ENCODE measurements at regions not wholly inside any gene's neighbourhood (a gene's known extent, or its start where the extent isn't known, plus 50 kb on each side); places are given as distances from the start of the nearest gene placed in this dataset.
"Not testable (repeated sequence)": the region's sequence is repeated elsewhere in the genome, so short reads cannot be mapped to it uniquely, and the experiment has no call there.

DNA sequence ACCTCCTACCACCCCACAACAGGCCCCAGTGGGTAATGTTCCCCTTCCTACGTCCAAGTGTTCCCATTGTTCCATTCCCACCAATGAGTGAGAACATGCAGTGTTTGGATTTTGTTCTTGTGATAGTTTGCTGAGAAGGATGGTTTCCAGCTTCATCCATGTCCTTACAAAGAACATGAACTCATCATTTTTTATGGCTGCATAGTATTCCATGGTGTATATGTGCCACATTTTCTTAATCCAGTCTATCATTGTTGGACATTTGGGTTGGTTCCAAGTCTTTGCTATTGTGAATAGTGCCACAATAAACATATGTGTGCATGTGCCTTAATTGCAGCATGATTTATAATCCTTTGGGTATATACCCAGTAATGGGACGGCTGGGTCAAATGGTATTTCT is 81.6 kb downstream of the P2RY10 start:
- not testable (repeated sequence) for H3K4me3 ChIP-seq (ENCODE audit: control insufficient read depth, low read depth, low read length); DNase-seq (ENCODE audit: low read depth)

DNA sequence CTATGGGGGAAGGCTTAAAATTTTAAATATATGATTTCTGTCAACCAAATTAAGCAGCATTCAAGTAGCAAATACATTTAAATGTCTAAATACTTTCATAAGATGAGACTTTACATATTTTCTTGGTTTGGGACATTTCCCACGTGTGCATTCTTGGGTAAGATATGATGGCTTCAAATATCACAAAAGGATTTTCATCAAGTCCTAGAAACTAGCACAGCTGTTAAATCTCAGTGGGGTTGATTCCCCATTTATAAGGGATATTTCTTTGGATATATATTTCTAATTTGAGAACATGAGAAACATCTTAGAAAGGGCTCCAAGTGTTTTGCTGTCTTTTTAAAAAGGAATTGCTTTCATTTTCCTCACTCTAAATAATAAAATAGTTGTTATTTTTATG is 90.2 kb downstream of the P2RY10 start:
- TF ChIP-seq, protein P1, sequence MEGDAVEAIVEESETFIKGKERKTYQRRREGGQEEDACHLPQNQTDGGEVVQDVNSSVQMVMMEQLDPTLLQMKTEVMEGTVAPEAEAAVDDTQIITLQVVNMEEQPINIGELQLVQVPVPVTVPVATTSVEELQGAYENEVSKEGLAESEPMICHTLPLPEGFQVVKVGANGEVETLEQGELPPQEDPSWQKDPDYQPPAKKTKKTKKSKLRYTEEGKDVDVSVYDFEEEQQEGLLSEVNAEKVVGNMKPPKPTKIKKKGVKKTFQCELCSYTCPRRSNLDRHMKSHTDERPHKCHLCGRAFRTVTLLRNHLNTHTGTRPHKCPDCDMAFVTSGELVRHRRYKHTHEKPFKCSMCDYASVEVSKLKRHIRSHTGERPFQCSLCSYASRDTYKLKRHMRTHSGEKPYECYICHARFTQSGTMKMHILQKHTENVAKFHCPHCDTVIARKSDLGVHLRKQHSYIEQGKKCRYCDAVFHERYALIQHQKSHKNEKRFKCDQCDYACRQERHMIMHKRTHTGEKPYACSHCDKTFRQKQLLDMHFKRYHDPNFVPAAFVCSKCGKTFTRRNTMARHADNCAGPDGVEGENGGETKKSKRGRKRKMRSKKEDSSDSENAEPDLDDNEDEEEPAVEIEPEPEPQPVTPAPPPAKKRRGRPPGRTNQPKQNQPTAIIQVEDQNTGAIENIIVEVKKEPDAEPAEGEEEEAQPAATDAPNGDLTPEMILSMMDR (conservative IDR thresholded peaks at IDR 0.05; ENCODE audit: control insufficient read depth, insufficient read depth, low read depth, low read length), result no peak
- no peak overlapping the region for H3K4me3 ChIP-seq (ENCODE audit: control insufficient read depth, low read depth, low read length)
- no peak for DNase-seq (ENCODE audit: low read depth)

DNA sequence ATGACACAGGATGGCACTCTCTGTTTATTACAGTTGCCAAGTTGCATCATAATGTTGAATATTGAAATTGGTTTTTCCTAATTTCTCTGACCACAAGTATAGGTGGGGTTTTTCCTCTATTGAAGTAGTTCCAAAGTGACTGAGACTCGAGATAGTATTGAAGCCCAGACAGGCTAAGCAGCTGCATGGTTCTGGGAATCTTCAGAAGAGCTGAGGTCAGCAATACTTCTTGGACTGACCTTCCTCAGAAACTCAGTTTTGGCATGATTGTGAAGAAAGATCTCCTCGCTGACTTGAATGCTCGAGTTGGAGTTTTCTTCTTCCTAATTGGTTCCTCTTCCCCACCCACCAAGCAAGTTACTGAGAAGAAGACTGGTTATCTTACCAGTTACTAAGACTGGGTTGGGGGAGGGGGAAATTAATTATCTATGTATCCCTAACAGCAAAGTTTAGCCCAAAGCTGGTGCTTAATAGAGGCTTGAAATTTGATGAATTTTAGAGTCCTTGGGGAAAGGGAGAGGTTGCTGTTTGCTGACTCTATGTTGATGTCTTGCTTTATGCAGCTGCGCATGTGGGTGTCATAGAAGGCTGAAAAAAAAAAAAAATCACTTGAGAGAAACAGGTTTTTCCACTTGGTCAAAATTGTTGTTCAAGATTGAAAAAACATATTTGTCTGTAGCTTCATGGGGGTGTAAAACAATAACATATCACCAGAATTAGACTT is 91.1 kb downstream of the P2RY10 start:
- no peak overlapping the region for H3K4me3 ChIP-seq (ENCODE audit: control insufficient read depth, low read depth, low read length)
- no peak for DNase-seq (ENCODE audit: low read depth)
- TF ChIP-seq, protein P1 (conservative IDR thresholded peaks at IDR 0.05; ENCODE audit: control insufficient read depth, insufficient read depth, low read depth, low read length), result no peak

DNA sequence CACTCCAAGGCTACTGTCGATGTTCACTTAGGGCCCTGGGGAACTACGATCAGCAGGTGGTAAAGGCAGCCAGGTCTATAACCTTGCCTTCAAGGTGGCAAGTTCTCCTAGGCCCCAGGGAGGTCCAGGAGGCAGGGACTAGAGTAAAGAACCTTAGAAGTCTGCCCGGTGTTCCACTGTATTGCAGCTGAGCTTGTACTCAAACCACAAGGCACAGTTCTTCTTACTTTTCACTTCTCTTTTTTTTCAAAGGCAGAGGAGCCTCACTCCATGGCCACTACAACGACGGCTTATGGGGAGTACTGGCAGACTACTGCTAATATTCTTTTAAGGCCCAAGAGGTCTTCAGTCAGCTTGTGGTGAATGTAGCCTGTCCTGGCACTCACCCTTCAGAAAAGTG is 78.8 kb upstream of the GPR174 start:
- TF ChIP-seq, protein P1 (conservative IDR thresholded peaks at IDR 0.05; ENCODE audit: control insufficient read depth, insufficient read depth, low read depth, low read length), result no peak
- DNase-seq (ENCODE audit: low read depth), result no peak
- H3K4me3 ChIP-seq (ENCODE audit: control insufficient read depth, low read depth, low read length), result no peak overlapping the region

DNA sequence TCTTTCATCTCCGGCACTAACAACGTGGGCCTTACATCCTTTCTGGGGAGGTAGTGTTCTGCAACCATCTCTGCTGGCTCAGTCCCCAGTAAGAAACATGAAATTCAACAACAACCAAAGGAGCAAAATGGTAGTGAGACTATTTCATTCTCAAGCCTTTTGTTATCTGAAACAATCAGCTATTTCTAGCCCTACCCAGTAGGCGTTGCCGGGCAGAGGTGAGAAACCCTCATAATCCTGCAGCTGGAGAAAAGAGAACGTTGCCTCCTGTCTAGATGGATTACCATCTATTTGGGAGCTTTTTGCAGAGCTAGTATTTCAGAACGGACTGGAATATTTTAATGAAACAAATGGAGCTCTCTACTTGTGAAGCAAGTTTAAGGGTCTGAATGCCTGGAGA is 66.4 kb upstream of the GPR174 start:
- DNase-seq (ENCODE audit: low read depth), result no peak
- TF ChIP-seq, protein P1 (conservative IDR thresholded peaks at IDR 0.05; ENCODE audit: control insufficient read depth, insufficient read depth, low read depth, low read length), result no peak
- no peak overlapping the region for H3K4me3 ChIP-seq (ENCODE audit: control insufficient read depth, low read depth, low read length)

DNA sequence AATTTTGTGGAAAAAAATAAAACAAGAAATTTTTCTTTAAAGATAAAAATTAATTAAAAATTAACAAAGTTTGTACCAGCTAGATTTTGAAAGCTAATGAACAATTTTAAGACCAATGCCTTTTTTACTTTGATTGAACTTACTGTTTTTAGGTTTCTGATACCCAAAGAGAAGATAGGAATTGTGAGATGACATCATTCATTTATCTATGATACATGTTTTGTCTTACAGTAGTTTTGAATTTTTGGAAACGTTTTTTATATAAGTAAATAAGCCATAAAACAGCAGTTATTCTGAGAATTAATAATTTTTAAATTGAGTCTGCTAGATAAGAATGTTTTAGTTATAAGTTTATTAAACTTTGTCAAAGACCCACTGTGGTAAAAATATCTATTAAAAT is 65.0 kb upstream of the GPR174 start:
- no peak for DNase-seq (ENCODE audit: low read depth)
- no peak overlapping the region for H3K4me3 ChIP-seq (ENCODE audit: control insufficient read depth, low read depth, low read length)
- TF ChIP-seq, protein P1 (conservative IDR thresholded peaks at IDR 0.05; ENCODE audit: control insufficient read depth, insufficient read depth, low read depth, low read length), result no peak

DNA sequence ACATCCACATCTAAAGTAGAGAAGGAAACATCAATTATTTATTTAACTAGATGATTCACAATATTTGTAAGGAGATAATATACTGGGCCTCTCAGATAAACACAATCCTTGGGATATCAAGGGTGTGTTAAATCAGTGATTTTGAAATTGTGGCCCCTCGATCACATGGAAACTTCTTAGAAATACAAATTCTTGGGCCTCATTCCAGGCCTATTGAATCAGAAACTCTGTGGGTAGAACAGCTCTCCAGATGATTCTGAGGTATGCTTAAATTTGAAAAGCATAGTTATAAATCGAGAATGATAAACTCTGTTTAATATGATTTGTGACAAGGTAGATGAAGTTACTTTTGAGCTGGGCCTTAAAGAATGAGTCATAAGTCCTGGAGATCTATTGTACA is 64.3 kb upstream of the GPR174 start:
- DNase-seq (ENCODE audit: low read depth), result peak; percentile 23
- no peak overlapping the region for H3K4me3 ChIP-seq (ENCODE audit: control insufficient read depth, low read depth, low read length)
- TF ChIP-seq, protein P1 (conservative IDR thresholded peaks at IDR 0.05; ENCODE audit: control insufficient read depth, insufficient read depth, low read depth, low read length), result no peak
